GM18498 (cell line): ENCODE measurements at regions not wholly inside any gene's neighbourhood (a gene's known extent, or its start where the extent isn't known, plus 50 kb on each side); places are given as distances from the start of the nearest gene placed in this dataset.
"Not testable (repeated sequence)": the region's sequence is repeated elsewhere in the genome, so short reads cannot be mapped to it uniquely, and the experiment has no call there.

Source experiments
- ATAC-seq: cut with Tn5 transposase; IDR thresholded peaks from one replicate; pipeline ENCODE4 v1.9.1; 2021; ENCODE audit warnings: mild to moderate bottlenecking, moderate library complexity; ENCODE audit not compliant: unreplicated experiment

DNA sequence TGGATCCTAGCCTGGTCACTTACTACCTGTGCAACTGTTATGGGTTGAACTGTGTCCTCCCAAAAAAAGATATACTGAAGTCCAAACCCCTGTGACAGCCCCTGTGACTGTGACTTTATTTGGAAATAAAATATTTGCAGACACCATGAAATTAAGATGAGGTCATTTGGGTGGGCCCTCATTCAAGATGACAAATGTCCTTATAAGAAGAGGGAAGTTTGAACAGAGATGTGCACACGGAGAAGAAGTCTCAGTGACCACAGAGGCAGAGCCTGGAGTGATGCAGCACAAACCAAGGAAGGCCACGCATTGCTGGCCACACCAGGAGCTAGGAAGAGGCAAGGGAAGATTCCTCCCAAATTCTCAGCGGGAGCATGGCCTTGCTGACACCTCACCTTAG lies 249.7 kb upstream of the RUNX1 start:
- ATAC-seq, result no peak

GRCh38 chr21:35297665-35298064 lies 248.6 kb upstream of the RUNX1 start:
- ATAC-seq, result no peak

DNA sequence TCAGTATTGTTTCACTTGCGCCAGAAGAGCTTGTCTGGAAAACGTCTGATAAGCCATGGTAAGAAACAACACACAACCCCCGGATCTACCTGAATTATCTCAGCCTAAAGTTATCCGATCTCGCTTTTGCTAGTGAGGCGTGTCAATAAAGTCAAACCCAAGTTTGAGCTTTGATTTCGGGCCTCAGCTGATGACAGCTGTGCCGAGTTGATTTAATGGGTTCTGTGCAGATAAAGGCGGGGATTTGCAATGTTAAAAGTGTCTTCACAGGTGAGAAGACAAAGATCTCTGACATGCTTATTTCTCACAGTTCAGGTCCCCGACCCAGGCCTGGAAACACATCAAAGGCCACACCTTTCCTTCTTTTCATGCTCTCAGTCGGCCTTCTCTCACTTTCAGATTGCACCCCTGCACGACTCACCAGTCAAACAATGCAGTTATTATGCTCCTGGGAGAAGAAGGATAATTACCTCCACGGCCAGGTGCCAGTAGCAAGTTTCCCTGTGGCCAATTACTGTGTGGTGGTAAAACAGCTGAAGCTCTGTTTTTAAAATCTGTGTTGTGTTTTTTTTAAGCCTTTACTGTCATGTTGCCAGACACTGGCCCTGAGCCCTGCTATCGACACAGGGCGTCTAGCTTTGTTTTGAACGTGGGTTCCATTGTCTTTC lies 245.3 kb upstream of the RUNX1 start:
- ATAC-seq, result no peak

DNA sequence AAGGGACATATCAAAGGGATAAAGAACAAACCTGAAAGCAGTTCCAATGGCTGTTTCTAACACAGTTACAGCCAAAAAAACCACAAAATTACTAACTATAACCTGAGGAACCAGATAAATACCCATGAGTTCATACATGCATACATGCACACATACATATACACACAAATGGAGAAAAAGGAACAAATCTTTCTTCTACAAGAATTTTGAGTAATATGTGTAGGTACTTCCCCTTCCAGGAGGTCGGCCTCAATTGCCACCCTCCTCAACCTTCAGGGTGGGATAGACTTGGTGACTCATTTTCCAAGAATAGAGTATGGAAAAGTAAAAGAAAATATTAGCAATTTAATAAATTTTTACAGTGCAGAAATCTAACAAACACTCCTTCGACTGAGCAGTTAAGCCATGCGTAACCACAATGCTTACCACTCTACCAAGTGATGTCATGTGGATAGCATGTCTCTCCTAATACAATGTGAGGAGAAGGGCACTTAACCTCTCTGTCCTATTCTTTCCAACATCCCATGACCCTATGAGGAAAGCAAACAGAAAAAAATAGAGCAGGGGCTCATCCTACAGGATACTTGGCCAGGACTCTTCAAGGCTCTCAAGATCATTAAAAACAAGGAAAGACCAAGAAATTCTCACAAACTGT lies 243.0 kb upstream of the RUNX1 start:
- ATAC-seq, result no peak

GRCh38 chr21:35291034-35291433 lies 241.9 kb upstream of the RUNX1 start:
- no peak for ATAC-seq

- no peak for ATAC-seq
These were observed 239.1 kb upstream of the RUNX1 start for GRCh38 chr21:35288238-35288637.

GRCh38 chr21:35284199-35284598 lies 235.1 kb upstream of the RUNX1 start:
- no peak for ATAC-seq

GRCh38 chr21:35282944-35283343 lies 233.8 kb upstream of the RUNX1 start:
- no peak for ATAC-seq

DNA sequence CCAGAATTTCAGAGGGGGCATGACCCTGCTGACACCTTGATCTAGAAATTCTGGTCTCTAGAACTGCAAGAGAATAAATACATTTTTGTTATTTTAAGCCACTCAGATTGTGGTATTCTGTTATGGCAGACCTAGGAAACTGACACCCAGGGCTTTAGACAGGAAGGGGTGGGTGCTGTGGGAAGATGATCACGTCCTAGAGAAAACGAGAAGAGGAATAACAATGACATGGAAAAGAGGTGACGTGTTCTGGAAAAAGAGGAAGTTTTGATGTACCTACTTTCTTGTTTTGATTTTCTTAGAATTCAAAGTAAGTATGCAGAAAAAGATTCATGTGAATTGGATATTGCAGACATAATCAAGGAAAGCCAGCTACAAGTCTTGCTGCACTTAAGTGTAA lies 232.9 kb upstream of the RUNX1 start:
- ATAC-seq, result no peak

DNA sequence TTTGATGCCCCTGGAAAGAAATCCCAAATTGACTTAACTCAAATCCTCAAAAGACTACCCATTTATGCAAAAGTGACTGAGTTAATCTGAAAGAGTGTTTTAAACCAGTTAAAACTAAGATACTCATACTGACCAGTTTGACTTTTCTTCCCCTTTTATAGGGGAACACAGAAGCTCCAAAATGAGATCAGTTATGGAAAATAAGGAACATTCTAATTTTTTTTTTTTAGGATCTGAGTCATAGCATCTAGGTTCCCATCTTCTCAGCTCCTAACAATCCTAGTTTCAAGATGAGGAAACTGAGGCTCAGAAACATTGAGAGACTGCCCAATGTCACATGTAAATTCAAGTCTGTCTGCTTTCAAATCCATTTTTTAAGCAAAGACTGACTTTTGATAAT lies 231.1 kb upstream of the RUNX1 start:
- ATAC-seq, result no peak

DNA sequence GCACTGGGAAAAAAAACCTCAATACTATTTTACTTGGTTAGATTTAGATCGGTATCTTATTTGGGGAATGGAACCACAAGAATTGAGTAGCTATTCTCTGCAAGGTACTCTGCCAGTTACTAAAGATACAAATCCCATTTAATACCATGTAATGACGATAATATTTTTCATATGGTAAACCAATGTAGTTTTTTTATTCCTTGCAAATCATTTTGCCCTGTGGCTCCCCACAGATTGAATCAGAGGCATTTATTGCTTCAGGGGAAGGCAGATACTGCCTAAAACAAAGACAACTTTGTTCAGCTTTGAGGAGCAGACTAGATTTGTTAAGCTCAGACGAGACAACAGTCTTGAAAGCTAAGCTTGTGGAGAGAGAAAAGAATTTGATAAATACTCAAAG lies 226.7 kb upstream of the RUNX1 start:
- no peak for ATAC-seq

- ATAC-seq, result no peak
These were observed 225.8 kb upstream of the RUNX1 start for GRCh38 chr21:35274923-35275322.

DNA sequence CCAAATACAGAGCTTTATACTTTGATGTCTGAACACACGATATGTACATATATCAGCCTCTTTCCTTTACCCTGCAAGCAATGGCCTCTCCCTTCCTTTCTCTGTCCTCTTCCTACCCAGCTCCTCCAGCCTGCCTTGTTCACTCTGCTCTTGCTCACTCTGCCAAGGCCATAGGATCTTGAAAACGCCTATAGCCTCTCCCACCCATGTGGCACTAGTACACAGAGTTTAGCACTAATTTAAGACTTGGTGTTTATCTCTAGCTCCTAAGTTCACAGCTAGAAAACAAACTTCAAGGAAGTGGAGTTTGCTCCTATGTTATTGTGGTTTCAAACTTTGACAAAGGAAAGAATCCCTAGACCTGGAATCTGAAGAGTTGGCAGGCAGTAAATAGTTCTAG lies 225.0 kb upstream of the RUNX1 start:
- ATAC-seq, result no peak

GRCh38 chr21:35273333-35273732 lies 224.2 kb upstream of the RUNX1 start:
- ATAC-seq, result no peak

GRCh38 chr21:35271344-35272118 lies 222.4 kb upstream of the RUNX1 start:
- not testable (repeated sequence) for ATAC-seq

DNA sequence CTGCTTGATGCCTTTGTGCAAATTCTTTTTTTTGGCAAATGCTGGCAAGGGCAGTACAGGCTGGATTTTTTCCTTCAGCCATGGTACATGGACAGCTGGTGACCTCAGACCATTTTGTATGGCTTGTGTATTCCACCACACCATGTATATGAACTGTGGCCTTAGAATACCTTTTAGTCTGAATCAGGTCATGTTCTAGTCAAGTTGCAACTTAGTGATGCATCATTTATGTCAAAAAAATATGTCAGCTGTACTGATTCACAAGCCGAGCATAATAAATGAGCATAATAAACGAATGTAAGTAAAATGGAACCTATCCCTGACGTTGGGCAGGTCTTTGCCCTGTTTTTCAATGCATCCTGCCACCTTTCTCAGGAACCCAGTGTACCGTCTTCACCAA lies 219.7 kb upstream of the RUNX1 start:
- no peak for ATAC-seq

- no peak for ATAC-seq
These were observed 219.2 kb upstream of the RUNX1 start for GRCh38 chr21:35268261-35268660.

- no peak for ATAC-seq
These were observed 217.4 kb upstream of the RUNX1 start for GRCh38 chr21:35266546-35266945.

DNA sequence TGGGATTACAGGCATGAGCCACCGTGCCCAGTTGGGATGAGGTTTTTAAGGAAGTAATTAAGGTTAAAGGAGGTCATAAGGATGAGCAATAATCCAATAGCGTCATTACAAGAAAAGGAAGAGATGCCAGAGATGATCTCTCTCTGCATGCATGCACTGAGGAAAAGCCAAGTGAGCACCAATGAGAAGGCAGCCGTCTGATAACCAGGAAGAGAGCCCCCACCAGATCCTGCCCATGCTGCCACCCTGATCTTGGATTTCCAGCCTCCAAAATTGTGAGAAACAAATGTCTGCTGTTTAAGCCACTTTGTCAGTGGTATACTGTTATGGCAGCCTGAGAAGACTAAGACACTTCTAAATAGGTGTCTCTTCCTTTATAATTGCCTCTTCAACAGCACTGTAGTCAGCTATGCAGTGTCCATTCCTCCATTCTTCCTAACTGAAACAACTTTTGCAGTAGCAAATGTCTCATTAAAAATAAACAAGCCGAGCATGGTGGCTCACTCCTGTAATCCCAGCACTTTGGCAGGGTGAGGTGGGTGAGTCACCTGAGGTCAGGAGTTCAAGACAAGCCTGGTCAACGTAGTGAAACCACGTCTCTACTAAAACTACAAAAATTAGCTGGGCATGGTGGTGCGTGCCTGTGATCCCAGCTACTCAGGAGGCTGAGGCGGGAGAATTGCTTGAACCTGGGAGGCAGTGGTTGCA lies 216.2 kb upstream of the RUNX1 start:
- no peak for ATAC-seq

GRCh38 chr21:35259457-35259856 lies 210.4 kb upstream of the RUNX1 start:
- no peak for ATAC-seq

GRCh38 chr21:35258521-35258920 lies 209.4 kb upstream of the RUNX1 start:
- no peak for ATAC-seq

DNA sequence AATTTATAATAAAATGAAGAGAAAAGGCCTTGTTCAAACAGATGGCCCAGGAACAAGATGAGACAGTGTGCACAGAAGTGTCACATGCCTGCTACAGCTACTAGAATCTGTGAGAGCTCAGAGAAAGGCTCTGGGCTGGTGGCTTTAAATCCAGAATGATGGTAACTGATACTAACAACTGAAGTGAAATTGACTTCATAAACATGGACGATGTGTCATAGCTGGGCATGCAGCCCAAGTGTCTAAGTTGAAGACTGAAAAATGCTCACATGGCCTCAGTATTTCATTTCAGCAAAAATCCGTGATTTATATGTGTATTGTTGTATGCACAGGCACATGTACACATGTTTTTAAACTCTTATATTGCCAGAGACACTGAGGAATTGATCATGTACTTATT lies 208.3 kb upstream of the RUNX1 start:
- no peak for ATAC-seq
